Endothelial cell of umbilical vein (primary cell): ENCODE measurements at regions not wholly inside any gene's neighbourhood (a gene's known extent, or its start where the extent isn't known, plus 50 kb on each side); places are given as distances from the start of the nearest gene placed in this dataset.
A peak's percentile ranks its signal among the peaks of the same experiment; 100 is the strongest.

Experiments
- BruUV-seq: library from RNA; stranded (reverse); fragments of 400-500 nt; replicated peaks from 2 replicates; lab custom pipeline; 2021; lab: Mats Ljungman, UMichigan
- CTCF ChIA-PET: fragments of 300-600, 350-600 bp; sonication (Branson Sonifier 250); formaldehyde crosslinking; loops from one replicate; lab custom pipeline; 2021; ENCODE audit warnings: antibody characterized with exemption, inconsistent platforms; lab: Charles Lee
- POLR2A ChIA-PET: fragments of 300-600, 350-600 bp; sonication (Branson Sonifier 250); formaldehyde crosslinking; loops from one replicate; lab custom pipeline; 2021; ENCODE audit warnings: antibody characterized with exemption, inconsistent platforms; lab: Charles Lee
- DNase-seq: peaks from one replicate; pipeline ENCODE4 v3.0.0-alpha.2; 2011; ENCODE audit warnings: low read depth, low spot score
- FAIRE-seq: peaks from 2 replicates; lab custom pipeline; 2011; peaks lifted over from hg19 to GRCh38; lab: Jason Lieb, UNC
- H2AFZ ChIP-seq: 2 replicates; pipeline ENCODE4 v1.6.0; 2012; ENCODE audit warnings: low read depth, low read length, control low read depth, inconsistent platforms
- H3K27ac ChIP-seq: 2 replicates; pipeline ENCODE4 v1.5.1; 2011; ENCODE audit warnings: low read depth, mild to moderate bottlenecking, control low read depth, low read length, moderate library complexity; ENCODE audit not compliant: insufficient read depth
- H3K27me3 ChIP-seq, 2 experiments: 2 replicates each; pipeline versions ENCODE4 v1.6.0 to v1.6.1; 2011; ENCODE audit warnings: low read length in 2 of 2, mixed read lengths in 1 of 2; ENCODE audit not compliant: control insufficient read depth in 2 of 2, insufficient read depth in 2 of 2
- H3K36me3 ChIP-seq, 2 experiments: 2 replicates in 1 of 2; 3 replicates in 1 of 2; pipeline ENCODE4 v1.5.1; 2011; ENCODE audit warnings: low read length in 2 of 2, mild to moderate bottlenecking in 1 of 2, moderate library complexity in 1 of 2; ENCODE audit not compliant: control insufficient read depth in 2 of 2, insufficient read depth in 2 of 2; ENCODE audit errors: extremely low read depth in 1 of 2
- H3K4me1 ChIP-seq: 3 replicates; pipeline ENCODE4 v1.5.1; 2011; ENCODE audit warnings: mild to moderate bottlenecking, low read length; ENCODE audit not compliant: control insufficient read depth, insufficient read depth; ENCODE audit errors: extremely low read depth
- H3K4me2 ChIP-seq: 2 replicates; pipeline ENCODE4 v1.6.1; 2011; ENCODE audit warnings: low read length, control low read depth, mixed read lengths; ENCODE audit not compliant: insufficient read depth
- H3K4me3 ChIP-seq, 3 experiments: fragments of 200-600 bp in 1 of 3; sonication (generic), shearing (Covaris generic) in 1 of 3; replicated peaks in 1 of 3; 2 replicates each; pipeline ENCODE4 v1.5.1; 2011 to 2016; ENCODE audit warnings: control low read depth in 3 of 3, low read length in 3 of 3, mild to moderate bottlenecking in 2 of 3, inconsistent platforms in 1 of 3, low read depth in 1 of 3, moderate library complexity in 1 of 3; ENCODE audit not compliant: insufficient read depth in 1 of 3
- H3K79me2 ChIP-seq: 2 replicates; pipeline ENCODE4 v1.6.0; 2012; ENCODE audit warnings: low read length, inconsistent platforms; ENCODE audit not compliant: control insufficient read depth, insufficient read depth
- H3K9ac ChIP-seq: replicated peaks from 2 replicates; pipeline ENCODE3; 2011; ENCODE audit warnings: low read length, control low read depth; ENCODE audit not compliant: insufficient read depth; ENCODE audit errors: extremely low read depth
- H3K9me1 ChIP-seq: replicated peaks from 3 replicates; pipeline ENCODE4 v1.6.0; 2011; ENCODE audit warnings: mild to moderate bottlenecking, low read length; ENCODE audit not compliant: control insufficient read depth, insufficient read depth; ENCODE audit errors: extremely low read depth
- H3K9me3 ChIP-seq: replicated peaks from 2 replicates; pipeline ENCODE4 v1.5.1; 2012; ENCODE audit warnings: low read length, inconsistent platforms; ENCODE audit not compliant: control insufficient read depth, insufficient read depth
- H4K20me1 ChIP-seq: replicated peaks from 2 replicates; pipeline ENCODE3; 2011; ENCODE audit warnings: mild to moderate bottlenecking, low read length; ENCODE audit not compliant: control insufficient read depth, insufficient read depth; ENCODE audit errors: extremely low read depth
- EZH2 ChIP-seq: IDR thresholded peaks from 2 replicates; pipeline ENCODE4 v1.6.1; 2012; ENCODE audit warnings: borderline replicate concordance, low read depth, mild to moderate bottlenecking, moderate library complexity, low read length, inconsistent platforms; ENCODE audit not compliant: severe bottlenecking
- FOS ChIP-seq: IDR thresholded peaks from 2 replicates; pipeline ENCODE4 v1.6.1; 2011; ENCODE audit warnings: mild to moderate bottlenecking, low read length, moderate library complexity, borderline replicate concordance; ENCODE audit not compliant: insufficient read depth
- GATA2 ChIP-seq: IDR thresholded peaks from 2 replicates; pipeline ENCODE4 v1.7.0; 2011; ENCODE audit warnings: low read depth, mild to moderate bottlenecking, moderate library complexity, mixed read lengths, low read length; ENCODE audit not compliant: insufficient read length, insufficient read depth
- JUN ChIP-seq: IDR thresholded peaks from 2 replicates; pipeline ENCODE4 v1.6.1; 2011; ENCODE audit warnings: borderline replicate concordance, low read depth; ENCODE audit not compliant: insufficient read length, insufficient read depth
- MYC ChIP-seq: IDR thresholded peaks from one replicate; pipeline ENCODE4 v1.6.1; 2011; ENCODE audit warnings: mild to moderate bottlenecking, low read depth, low read length
- POLR2A ChIP-seq: IDR thresholded peaks from 2 replicates; pipeline ENCODE4 v1.6.1; 2012; ENCODE audit warnings: low read depth, mild to moderate bottlenecking, control low read depth, low read length
- POLR2AphosphoS5 ChIP-seq: IDR thresholded peaks from 2 replicates; pipeline ENCODE4 v1.6.1; 2012; ENCODE audit warnings: low read depth, mild to moderate bottlenecking, control low read depth, low read length, moderate library complexity; ENCODE audit not compliant: insufficient read depth
- dilution Hi-C: fragments of 300-500 bp; cut with MboI; formaldehyde crosslinking; loops from one replicate; pipeline ENCODE4 v1.15.0; 2019; ENCODE audit warnings: low sequenced_read_pairs; ENCODE audit not compliant: extremely low pct_ligation_motif_present
- intact Hi-C: fragments of 100-400 bp; cut with micrococcal nuclease; formaldehyde crosslinking; loops from one replicate; pipeline ENCODE4 v1.10.0; 2022
- TF ChIP-seq, protein P1 (sequence below), 2 donors: IDR thresholded peaks; 1 replicate in 1 of 2; 2 replicates in 1 of 2; pipeline ENCODE4 v1.5.1; 2011; ENCODE audit warnings: low read length in 2 of 2, mild to moderate bottlenecking in 2 of 2, moderate library complexity in 2 of 2, control low read depth in 1 of 2, inconsistent platforms in 1 of 2, low read depth in 1 of 2; ENCODE audit not compliant: insufficient read depth in 1 of 2; ENCODE audit errors: extremely low read depth in 1 of 2
- TF ChIP-seq, protein P2 (sequence below): IDR thresholded peaks from 2 replicates; pipeline ENCODE4 v1.6.1; 2011; ENCODE audit not compliant: insufficient read depth, insufficient read length

DNA sequence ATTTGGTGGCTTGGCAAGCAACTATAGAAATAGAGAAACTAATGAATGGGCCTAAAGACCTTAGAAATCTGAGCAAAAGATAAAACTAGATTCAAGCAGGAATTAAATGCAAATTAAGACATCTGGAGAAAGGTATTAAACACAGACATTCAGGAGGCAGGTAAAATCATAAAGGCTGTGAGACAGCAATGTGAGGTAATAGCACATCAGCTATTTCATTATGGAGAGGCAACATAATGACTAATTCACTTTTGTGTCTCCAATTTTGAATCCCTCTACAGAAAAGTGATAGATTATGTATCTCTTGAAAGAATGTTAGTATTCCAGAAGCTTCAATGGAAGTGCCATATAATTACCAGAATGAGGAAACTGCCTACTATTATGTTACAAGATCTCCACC is 175.9 kb upstream of the LRIG3 start:
- Histone ChIP-seq H4K20me1 (no peaks in the 10 kb centered on the region), H3K36me3 (no peaks in the 10 kb centered on the region), H3K4me2 (no peak overlapping the region), H3K9ac (no peak overlapping the region), H3K4me3 (no peak overlapping the region), H3K27ac (no peak overlapping the region), H3K79me2 (no peaks in the 10 kb centered on the region), H2AFZ (no peak overlapping the region), H3K9me1 (no peaks in the 10 kb centered on the region), H3K27me3 (no peaks in the 10 kb centered on the region), H3K4me1 (no peaks in the 10 kb centered on the region), H3K9me3 (no peaks in the 10 kb centered on the region)
- intact Hi-C loops = no loop called here
- BruUV-seq = no TSS peak
- FAIRE-seq (peak; percentile 18), DNase-seq (no peak)
- ChIA-PET CTCF (no interaction called here), POLR2A (no interaction called here)
- dilution Hi-C loops = no loop called here
- no peak for TF ChIP-seq POLR2AphosphoS5
- TF ChIP-seq GATA2 = no peak
- TF ChIP-seq, protein P1, sequence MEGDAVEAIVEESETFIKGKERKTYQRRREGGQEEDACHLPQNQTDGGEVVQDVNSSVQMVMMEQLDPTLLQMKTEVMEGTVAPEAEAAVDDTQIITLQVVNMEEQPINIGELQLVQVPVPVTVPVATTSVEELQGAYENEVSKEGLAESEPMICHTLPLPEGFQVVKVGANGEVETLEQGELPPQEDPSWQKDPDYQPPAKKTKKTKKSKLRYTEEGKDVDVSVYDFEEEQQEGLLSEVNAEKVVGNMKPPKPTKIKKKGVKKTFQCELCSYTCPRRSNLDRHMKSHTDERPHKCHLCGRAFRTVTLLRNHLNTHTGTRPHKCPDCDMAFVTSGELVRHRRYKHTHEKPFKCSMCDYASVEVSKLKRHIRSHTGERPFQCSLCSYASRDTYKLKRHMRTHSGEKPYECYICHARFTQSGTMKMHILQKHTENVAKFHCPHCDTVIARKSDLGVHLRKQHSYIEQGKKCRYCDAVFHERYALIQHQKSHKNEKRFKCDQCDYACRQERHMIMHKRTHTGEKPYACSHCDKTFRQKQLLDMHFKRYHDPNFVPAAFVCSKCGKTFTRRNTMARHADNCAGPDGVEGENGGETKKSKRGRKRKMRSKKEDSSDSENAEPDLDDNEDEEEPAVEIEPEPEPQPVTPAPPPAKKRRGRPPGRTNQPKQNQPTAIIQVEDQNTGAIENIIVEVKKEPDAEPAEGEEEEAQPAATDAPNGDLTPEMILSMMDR (IDR thresholded peaks at IDR 0.05; ENCODE audit: extremely low read depth in 1 of 2, insufficient read depth in 1 of 2, low read depth in 1 of 2, low read length in 2 of 2) = no peak
- no peak for TF ChIP-seq EZH2
- no peak for TF ChIP-seq FOS
- TF ChIP-seq JUN = no peak
- TF ChIP-seq, protein P2, sequence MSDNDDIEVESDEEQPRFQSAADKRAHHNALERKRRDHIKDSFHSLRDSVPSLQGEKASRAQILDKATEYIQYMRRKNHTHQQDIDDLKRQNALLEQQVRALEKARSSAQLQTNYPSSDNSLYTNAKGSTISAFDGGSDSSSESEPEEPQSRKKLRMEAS = no peak
- TF ChIP-seq MYC = no peak
- TF ChIP-seq POLR2A = no peak
